HG03108 (cell line): ENCODE measurements at regions not wholly inside any gene's neighbourhood (a gene's known extent, or its start where the extent isn't known, plus 50 kb on each side); places are given as distances from the start of the nearest gene placed in this dataset.
"Not testable (repeated sequence)": the region's sequence is repeated elsewhere in the genome, so short reads cannot be mapped to it uniquely, and the experiment has no call there.

ENCODE experiments used
- ATAC-seq: cut with Tn5 transposase; IDR thresholded peaks from one replicate; pipeline ENCODE4 v1.9.1; 2021; ENCODE audit warnings: moderate library complexity; ENCODE audit not compliant: unreplicated experiment

- no peak for ATAC-seq
These were observed 1232.5 kb upstream of the SEL1L start for GRCh38 chr14:82766123-82766522.

GRCh38 chr14:82766996-82767395, 1233.3 kb upstream of the SEL1L start:
- no peak for ATAC-seq

GRCh38 chr14:82776958-82777357, 1243.3 kb upstream of the SEL1L start:
- ATAC-seq = no peak

GRCh38 chr14:82778008-82778590, 1244.4 kb upstream of the SEL1L start:
- ATAC-seq = no peak

- no peak for ATAC-seq
These were observed 1244.9 kb upstream of the SEL1L start for GRCh38 chr14:82778601-82779000.

- no peak for ATAC-seq
These were observed 1245.6 kb upstream of the SEL1L start for GRCh38 chr14:82779301-82779700.

GRCh38 chr14:82785756-82786482, 1252.3 kb upstream of the SEL1L start:
- no peak for ATAC-seq

GRCh38 chr14:82786483-82786880, 1252.8 kb upstream of the SEL1L start:
- no peak for ATAC-seq

GRCh38 chr14:82796086-82796485, 1262.4 kb upstream of the SEL1L start:
- ATAC-seq = no peak

- no peak for ATAC-seq
These were observed 1264.6 kb upstream of the SEL1L start for GRCh38 chr14:82798276-82798675.

- no peak for ATAC-seq
These were observed 1272.5 kb upstream of the SEL1L start for GRCh38 chr14:82805892-82806825.

- ATAC-seq = no peak
These were observed 1277.6 kb upstream of the SEL1L start for GRCh38 chr14:82811246-82811645.

- not testable (repeated sequence) for ATAC-seq
These were observed 1280.7 kb upstream of the SEL1L start for GRCh38 chr14:82814339-82814738.

GRCh38 chr14:82830596-82830995, 1296.9 kb upstream of the SEL1L start:
- ATAC-seq = no peak

GRCh38 chr14:82836256-82836950, 1302.8 kb upstream of the SEL1L start:
- no peak for ATAC-seq

GRCh38 chr14:82837611-82838140, 1304.0 kb upstream of the SEL1L start:
- ATAC-seq = no peak

- ATAC-seq = no peak
These were observed 1316.9 kb upstream of the SEL1L start for GRCh38 chr14:82850576-82850975.

- ATAC-seq = no peak
These were observed 1320.5 kb upstream of the SEL1L start for GRCh38 chr14:82854131-82854530.

GRCh38 chr14:82854901-82855300, 1321.2 kb upstream of the SEL1L start:
- ATAC-seq = no peak

GRCh38 chr14:82855912-82856391, 1322.3 kb upstream of the SEL1L start:
- no peak for ATAC-seq

GRCh38 chr14:82861313-82861712, 1327.7 kb upstream of the SEL1L start:
- ATAC-seq = no peak
